B cell (primary cell): ENCODE measurements at regions not wholly inside any gene's neighbourhood (a gene's known extent, or its start where the extent isn't known, plus 50 kb on each side); places are given as distances from the start of the nearest gene placed in this dataset.

ENCODE experiments used
- CTCF ChIP-seq: fragments of 200-600 bp; IDR thresholded peaks from one replicate; pipeline ENCODE4 v1.8.0; 2022; ENCODE audit warnings: antibody characterized with exemption, mild to moderate bottlenecking
- EZH2 ChIP-seq: IDR thresholded peaks from 2 replicates; pipeline ENCODE4 v1.6.1; 2012; ENCODE audit warnings: borderline replicate concordance, low read depth, mild to moderate bottlenecking, moderate library complexity, low read length; ENCODE audit not compliant: insufficient read depth, poor library complexity, severe bottlenecking

- TF ChIP-seq CTCF (no peak), EZH2 (no peak)
Observed at GRCh38 chr6:119440953-119441352, 91.4 kb upstream of the MAN1A1 start.
